ENCODE measurements at regions not wholly inside any gene's neighbourhood (a gene's known extent, or its start where the extent isn't known, plus 50 kb on each side); places are given as distances from the start of the nearest gene placed in this dataset.

DNA sequence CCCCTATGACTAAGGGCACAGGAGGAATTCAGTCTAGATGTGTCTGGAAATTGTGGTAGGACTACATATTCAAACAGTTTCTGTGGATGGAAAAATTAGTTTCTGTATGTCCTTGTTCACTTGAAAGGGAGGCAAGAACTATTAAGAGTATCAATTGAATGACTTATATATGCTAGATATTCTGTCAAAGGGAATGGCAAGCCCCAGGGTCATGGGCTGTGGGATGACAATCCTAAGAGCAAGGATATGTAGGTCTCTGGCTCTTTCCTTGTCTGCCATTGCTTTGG, 383.5 kb upstream of the B3GALT2 start:
- no peak for DNase-seq (ENCODE audit: extremely low read depth, low read depth)

DNA sequence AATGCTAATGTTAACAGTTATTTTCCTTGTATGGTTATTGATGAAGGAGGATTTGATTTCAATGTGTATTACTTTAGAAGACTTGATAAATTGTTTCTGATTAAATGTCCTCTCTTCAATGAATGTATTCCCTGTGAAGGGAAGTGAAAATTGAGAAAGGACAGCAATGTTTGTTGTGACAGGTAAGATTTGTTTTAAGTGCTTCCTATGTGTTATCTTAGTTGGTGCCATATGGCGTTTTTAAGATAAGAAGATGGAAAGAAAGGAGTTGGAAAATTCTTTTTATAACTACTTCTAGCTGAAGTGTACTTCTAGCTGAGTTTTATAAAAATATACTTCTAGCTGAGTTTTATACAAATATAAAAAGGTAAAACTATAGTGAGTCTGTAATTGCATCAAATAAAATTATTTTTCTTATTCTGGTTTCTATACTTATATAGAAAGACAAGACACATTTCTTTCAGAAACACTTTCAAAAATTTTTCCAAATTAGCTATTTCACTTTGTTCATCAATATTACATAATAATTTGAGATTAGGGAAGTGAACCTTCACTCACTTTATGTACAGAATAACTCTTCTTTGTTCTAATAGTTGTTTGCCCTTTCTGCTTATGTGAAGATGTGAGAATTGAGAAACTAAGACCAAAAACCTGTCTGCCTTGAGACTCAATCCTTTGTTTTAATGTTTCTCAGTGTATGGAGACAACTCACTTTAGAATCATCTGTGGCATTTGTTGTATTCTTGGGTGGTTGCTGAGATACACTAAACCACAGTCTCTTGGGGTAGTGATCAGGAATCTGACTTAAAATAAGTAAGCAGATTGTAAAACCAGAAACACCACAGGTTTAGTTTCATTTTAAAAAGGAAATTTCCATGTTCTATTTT, 382.9 kb upstream of the B3GALT2 start:
- TF ChIP-seq, protein P1, sequence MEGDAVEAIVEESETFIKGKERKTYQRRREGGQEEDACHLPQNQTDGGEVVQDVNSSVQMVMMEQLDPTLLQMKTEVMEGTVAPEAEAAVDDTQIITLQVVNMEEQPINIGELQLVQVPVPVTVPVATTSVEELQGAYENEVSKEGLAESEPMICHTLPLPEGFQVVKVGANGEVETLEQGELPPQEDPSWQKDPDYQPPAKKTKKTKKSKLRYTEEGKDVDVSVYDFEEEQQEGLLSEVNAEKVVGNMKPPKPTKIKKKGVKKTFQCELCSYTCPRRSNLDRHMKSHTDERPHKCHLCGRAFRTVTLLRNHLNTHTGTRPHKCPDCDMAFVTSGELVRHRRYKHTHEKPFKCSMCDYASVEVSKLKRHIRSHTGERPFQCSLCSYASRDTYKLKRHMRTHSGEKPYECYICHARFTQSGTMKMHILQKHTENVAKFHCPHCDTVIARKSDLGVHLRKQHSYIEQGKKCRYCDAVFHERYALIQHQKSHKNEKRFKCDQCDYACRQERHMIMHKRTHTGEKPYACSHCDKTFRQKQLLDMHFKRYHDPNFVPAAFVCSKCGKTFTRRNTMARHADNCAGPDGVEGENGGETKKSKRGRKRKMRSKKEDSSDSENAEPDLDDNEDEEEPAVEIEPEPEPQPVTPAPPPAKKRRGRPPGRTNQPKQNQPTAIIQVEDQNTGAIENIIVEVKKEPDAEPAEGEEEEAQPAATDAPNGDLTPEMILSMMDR (IDR thresholded peaks at IDR 0.05; ENCODE audit: low read depth, low read length): no peak
- no peak for DNase-seq (ENCODE audit: extremely low read depth, low read depth)

More for the DNA sequence above, 383.5 kb upstream of the B3GALT2 start:
- TF ChIP-seq, protein P1 (IDR thresholded peaks at IDR 0.05; ENCODE audit: low read depth, low read length): no peak

DNA sequence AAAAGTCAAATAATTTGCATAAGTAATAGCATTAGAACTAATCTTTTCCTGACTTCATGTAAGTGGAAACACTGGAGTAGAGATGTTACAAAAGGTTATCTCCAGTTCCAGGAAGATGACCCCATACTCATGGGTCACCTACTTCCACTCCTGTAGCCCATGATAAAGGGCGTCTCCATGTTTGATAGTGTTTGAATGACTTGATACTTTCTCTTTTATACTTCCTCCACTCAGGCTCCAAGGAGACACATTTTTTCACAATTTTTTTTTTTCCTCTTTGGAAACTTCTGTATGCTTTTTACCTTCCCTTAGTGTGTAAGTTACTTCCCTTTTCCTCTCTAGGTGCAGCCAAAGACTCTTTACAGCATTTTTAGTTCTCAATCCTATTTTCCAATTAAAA, 382.1 kb upstream of the B3GALT2 start:
- no peak for DNase-seq (ENCODE audit: extremely low read depth, low read depth)
- TF ChIP-seq, protein P1 (IDR thresholded peaks at IDR 0.05; ENCODE audit: low read depth, low read length): no peak

DNA sequence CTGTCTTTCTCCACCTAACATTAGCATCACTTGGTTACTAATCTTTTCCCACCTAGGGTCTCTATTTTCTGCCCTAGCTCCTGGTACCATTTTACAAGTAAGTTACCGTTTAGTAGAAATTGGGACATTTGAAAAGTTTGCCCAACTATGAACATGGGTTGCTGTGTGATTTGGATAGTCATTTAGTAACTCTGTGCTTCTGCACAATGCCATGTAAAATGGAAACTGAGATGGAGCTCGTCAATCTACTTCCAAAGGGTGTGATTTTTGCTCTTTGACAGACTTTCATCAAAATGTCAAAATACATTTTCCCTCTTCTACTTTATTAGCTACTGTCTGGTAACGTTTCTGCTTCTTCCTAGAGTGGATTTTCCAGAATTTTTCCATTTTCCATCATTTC, 381.5 kb upstream of the B3GALT2 start:
- TF ChIP-seq, protein P1 (IDR thresholded peaks at IDR 0.05; ENCODE audit: low read depth, low read length): no peak
- no peak for DNase-seq (ENCODE audit: extremely low read depth, low read depth)

DNA sequence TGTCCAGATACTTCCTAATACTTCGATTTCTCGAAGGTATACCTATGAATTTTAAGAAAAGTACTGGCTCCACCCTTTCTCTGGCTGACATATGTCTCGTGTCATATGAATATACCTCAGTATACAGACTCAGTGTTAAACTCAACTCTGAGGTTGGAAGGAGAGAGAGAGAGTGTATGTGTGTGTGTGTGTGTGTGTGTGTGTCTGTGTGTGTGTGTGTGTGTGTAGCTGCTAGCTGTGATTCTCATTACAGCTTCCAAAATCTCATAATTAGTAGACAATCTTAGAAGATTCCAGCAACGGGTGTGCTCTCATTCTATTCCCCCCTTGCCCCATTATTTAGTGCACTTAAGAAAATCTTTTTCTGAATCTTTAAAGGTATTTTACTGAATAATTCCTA, 380.3 kb upstream of the B3GALT2 start:
- DNase-seq (ENCODE audit: extremely low read depth, low read depth): no peak
- TF ChIP-seq, protein P1 (IDR thresholded peaks at IDR 0.05; ENCODE audit: low read depth, low read length): no peak

DNA sequence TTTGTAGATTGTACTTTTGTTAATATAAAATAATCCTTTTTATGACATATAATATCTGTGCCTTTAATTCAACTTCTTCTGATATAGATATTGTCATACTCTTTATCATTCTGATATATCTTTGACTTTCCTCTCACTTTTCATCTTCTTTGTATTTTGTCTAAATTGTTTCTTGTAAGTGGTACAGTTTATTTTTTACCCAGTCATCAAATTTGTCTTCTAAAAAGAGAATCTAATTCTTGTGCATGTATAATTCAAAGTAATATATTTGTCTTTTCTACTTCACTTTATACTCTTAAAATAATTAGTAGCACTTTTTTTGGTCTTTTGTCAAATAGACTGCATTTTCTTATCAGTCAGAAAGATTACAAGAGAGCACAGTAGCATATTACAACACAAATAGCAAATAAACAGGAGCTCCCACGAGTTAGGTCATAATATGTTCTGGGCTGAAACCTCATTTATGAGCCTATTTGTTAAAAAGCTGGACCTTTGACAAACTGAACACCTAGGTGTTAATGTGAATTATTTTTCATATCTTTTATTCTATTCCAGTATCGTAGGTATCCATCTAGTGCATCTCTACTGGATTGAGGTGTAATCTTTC, 379.7 kb upstream of the B3GALT2 start:
- no peak for DNase-seq (ENCODE audit: extremely low read depth, low read depth)
- TF ChIP-seq, protein P1 (IDR thresholded peaks at IDR 0.05; ENCODE audit: low read depth, low read length): no peak

DNA sequence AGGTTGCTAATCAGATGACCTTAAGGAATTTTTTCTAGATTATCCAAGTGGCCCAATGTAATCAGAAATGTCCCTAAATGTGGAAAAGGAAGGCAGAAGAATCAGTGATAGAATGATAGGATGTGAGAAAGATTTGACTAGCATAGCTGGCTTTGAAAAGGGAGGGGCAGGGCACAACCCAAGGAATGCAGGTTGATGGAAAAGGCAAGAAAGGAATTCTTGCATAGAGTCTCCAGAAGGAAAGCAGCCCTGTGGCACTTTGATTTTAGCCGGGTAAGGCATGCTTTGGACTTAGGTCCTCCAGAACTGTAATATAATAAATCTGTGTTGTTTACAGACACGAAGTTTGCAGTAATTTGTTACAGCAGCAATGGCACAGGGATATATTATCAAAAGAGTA, 375.7 kb upstream of the B3GALT2 start:
- TF ChIP-seq, protein P1 (IDR thresholded peaks at IDR 0.05; ENCODE audit: low read depth, low read length): no peak

More for the DNA sequence above, 375.7 kb upstream of the B3GALT2 start:
- no peak for DNase-seq (ENCODE audit: extremely low read depth, low read depth)
